H9 (cell line): ENCODE measurements at regions not wholly inside any gene's neighbourhood (a gene's known extent, or its start where the extent isn't known, plus 50 kb on each side); places are given as distances from the start of the nearest gene placed in this dataset.

Experiments
- DNase-seq: peaks from one replicate; pipeline ENCODE4 v3.0.0-alpha.2; 2017
- H2AFZ ChIP-seq: one replicate; pipeline ENCODE4 v1.6.1; 2013; ENCODE audit warnings: mild to moderate bottlenecking, low read length, control low read depth, moderate library complexity
- H2AK5ac ChIP-seq: 2 replicates; pipeline ENCODE4 v1.6.1; 2013; ENCODE audit warnings: low read length, control low read depth, mixed read lengths; ENCODE audit not compliant: insufficient read length
- H2BK120ac ChIP-seq: one replicate; pipeline ENCODE4 v1.6.1; 2013; ENCODE audit warnings: low read depth, mild to moderate bottlenecking, low read length, control low read depth, inconsistent platforms; ENCODE audit not compliant: poor library complexity, severe bottlenecking
- H2BK12ac ChIP-seq: 2 replicates; pipeline ENCODE4 v1.6.1; 2013; ENCODE audit warnings: low read length, control low read depth, mixed read lengths, low read depth; ENCODE audit not compliant: insufficient read length
- H2BK15ac ChIP-seq: 2 replicates; pipeline ENCODE4 v1.6.1; 2013; ENCODE audit warnings: low read depth, low read length, control low read depth
- H2BK20ac ChIP-seq: one replicate; pipeline ENCODE4 v1.6.1; 2013; ENCODE audit warnings: low read depth, mild to moderate bottlenecking, low read length, control low read depth, inconsistent platforms; ENCODE audit not compliant: poor library complexity, severe bottlenecking
- H2BK5ac ChIP-seq: 2 replicates; pipeline ENCODE4 v1.6.1; 2013; ENCODE audit warnings: low read length, control low read depth, mixed read lengths; ENCODE audit not compliant: insufficient read length
- H3K14ac ChIP-seq: 2 replicates; pipeline ENCODE4 v1.6.1; 2013; ENCODE audit warnings: low read length, control low read depth; ENCODE audit not compliant: insufficient read depth
- H3K18ac ChIP-seq: 2 replicates; pipeline ENCODE4 v1.6.1; 2013; ENCODE audit warnings: low read depth, mild to moderate bottlenecking, mixed read lengths, low read length, control low read depth; ENCODE audit not compliant: insufficient read length
- H3K23ac ChIP-seq: 2 replicates; pipeline ENCODE4 v1.6.1; 2013; ENCODE audit warnings: low read length, control low read depth, mixed read lengths, low read depth; ENCODE audit not compliant: insufficient read length
- H3K23me2 ChIP-seq: 2 replicates; pipeline ENCODE4 v1.6.1; 2013; ENCODE audit warnings: low read depth, mild to moderate bottlenecking, mixed read lengths, low read length, control low read depth; ENCODE audit not compliant: insufficient read length, poor library complexity, severe bottlenecking
- H3K27ac ChIP-seq: 2 replicates; pipeline ENCODE4 v1.5.1; 2013; ENCODE audit warnings: low read length, control low read depth, mixed read lengths, low read depth; ENCODE audit not compliant: insufficient read length
- H3K27me3 ChIP-seq: 2 replicates; pipeline ENCODE4 v1.6.1; 2013; ENCODE audit warnings: low read length, control low read depth, inconsistent platforms; ENCODE audit not compliant: insufficient read depth
- H3K4ac ChIP-seq: 2 replicates; pipeline ENCODE4 v1.6.1; 2013; ENCODE audit warnings: low read depth, mild to moderate bottlenecking, control low read depth, inconsistent platforms, low read length, moderate library complexity
- H3K4me1 ChIP-seq: 2 replicates; pipeline ENCODE4 v1.6.1; 2013; ENCODE audit warnings: low read length, control low read depth, inconsistent platforms; ENCODE audit not compliant: insufficient read depth
- H3K4me2 ChIP-seq: 2 replicates; pipeline ENCODE4 v1.6.1; 2013; ENCODE audit warnings: low read length, control low read depth, mixed read lengths; ENCODE audit not compliant: insufficient read length, insufficient read depth
- H3K56ac ChIP-seq: 2 replicates; pipeline ENCODE4 v1.6.1; 2013; ENCODE audit warnings: low read depth, mild to moderate bottlenecking, mixed read lengths, low read length, control low read depth; ENCODE audit not compliant: insufficient read length
- H3K79me1 ChIP-seq: 2 replicates; pipeline ENCODE4 v1.6.1; 2013; ENCODE audit warnings: low read depth, mild to moderate bottlenecking, moderate library complexity, low read length, control low read depth, inconsistent platforms; ENCODE audit not compliant: insufficient read depth, poor library complexity, severe bottlenecking
- H3K79me2 ChIP-seq: 2 replicates; pipeline ENCODE4 v1.6.1; 2013; ENCODE audit warnings: low read length, control low read depth, inconsistent platforms; ENCODE audit not compliant: insufficient read depth
- H3K9ac ChIP-seq: 2 replicates; pipeline ENCODE4 v1.6.1; 2013; ENCODE audit warnings: low read length, control low read depth, mixed read lengths; ENCODE audit not compliant: insufficient read length; ENCODE audit errors: extremely low read depth
- H3K9me3 ChIP-seq: one replicate; pipeline ENCODE4 v1.6.1; 2013; ENCODE audit warnings: low read depth, low read length, inconsistent platforms; ENCODE audit not compliant: control insufficient read depth
- H3T11ph ChIP-seq: one replicate; pipeline ENCODE4 v1.6.1; 2013; ENCODE audit warnings: mild to moderate bottlenecking, low read length, control low read depth, inconsistent platforms
- H4K20me1 ChIP-seq: one replicate; pipeline ENCODE4 v1.6.1; 2013; ENCODE audit not compliant: control insufficient read depth, insufficient read length, insufficient read depth
- H4K5ac ChIP-seq: 2 replicates; pipeline ENCODE4 v1.6.1; 2013; ENCODE audit warnings: low read depth, mild to moderate bottlenecking, mixed read lengths, low read length, control low read depth; ENCODE audit not compliant: insufficient read length
- H4K8ac ChIP-seq: replicated peaks from 2 replicates; pipeline ENCODE4 v1.6.1; 2013; ENCODE audit warnings: low read length, control low read depth, mixed read lengths, low read depth; ENCODE audit not compliant: insufficient read length
- H4K91ac ChIP-seq: 2 replicates; pipeline ENCODE4 v1.6.1; 2013; ENCODE audit warnings: low read depth, mild to moderate bottlenecking, moderate library complexity, mixed read lengths, low read length, control low read depth; ENCODE audit not compliant: insufficient read length
- H3K27ac Mint-ChIP-seq, 3 experiments: 2 replicates in 2 of 3; 3 replicates in 1 of 3; pipeline ENCODE4 v1.8.0; 2020 to 2021; ENCODE audit warnings: mixed read lengths in 3 of 3, mild to moderate bottlenecking in 1 of 3, moderate library complexity in 1 of 3
- H3K27me3 Mint-ChIP-seq: 2 replicates; pipeline ENCODE4 v1.8.0; 2021; ENCODE audit warnings: low read depth, mild to moderate bottlenecking, moderate library complexity, mixed read lengths
- H3K36me3 Mint-ChIP-seq, 3 experiments: 2 replicates in 2 of 3; 3 replicates in 1 of 3; pipeline ENCODE4 v1.8.0; 2020 to 2021; ENCODE audit warnings: low read depth in 3 of 3, mixed read lengths in 3 of 3; ENCODE audit not compliant: insufficient read depth in 1 of 3
- H3K4me1 Mint-ChIP-seq, 2 experiments: 2 replicates each; pipeline ENCODE4 v1.8.0; 2020; ENCODE audit warnings: mixed read lengths in 2 of 2
- H3K4me3 Mint-ChIP-seq, 2 experiments: 2 replicates in 1 of 2; 3 replicates in 1 of 2; pipeline ENCODE4 v1.8.0; 2020 to 2021; ENCODE audit warnings: mild to moderate bottlenecking in 2 of 2, mixed read lengths in 2 of 2, moderate library complexity in 1 of 2
- H3K9me3 Mint-ChIP-seq, 2 experiments: 2 replicates in 1 of 2; 3 replicates in 1 of 2; pipeline ENCODE4 v1.8.0; 2020; ENCODE audit warnings: mild to moderate bottlenecking in 2 of 2, mixed read lengths in 2 of 2, moderate library complexity in 1 of 2
- WGBS: extraction: QIAGEN DNeasy Blood & Tissue Kit; methylation state at CpG from one replicate; pipeline ENCODE4 v1.1.7; 2013; ENCODE audit warnings: missing lambda C conversion rate, low lambda C conversion rate, mixed read lengths; ENCODE audit not compliant: insufficient read length; ENCODE audit errors: extremely low coverage; 5-methylcytosine and 5-hydroxymethylcytosine counted together
- TF ChIP-seq, protein P1 (sequence below): fragments of 200-600 bp; sonication (generic); conservative IDR thresholded peaks from 3 replicates; pipeline ENCODE4 v1.8.0; 2021; ENCODE audit warnings: antibody characterized with exemption, mild to moderate bottlenecking

DNA sequence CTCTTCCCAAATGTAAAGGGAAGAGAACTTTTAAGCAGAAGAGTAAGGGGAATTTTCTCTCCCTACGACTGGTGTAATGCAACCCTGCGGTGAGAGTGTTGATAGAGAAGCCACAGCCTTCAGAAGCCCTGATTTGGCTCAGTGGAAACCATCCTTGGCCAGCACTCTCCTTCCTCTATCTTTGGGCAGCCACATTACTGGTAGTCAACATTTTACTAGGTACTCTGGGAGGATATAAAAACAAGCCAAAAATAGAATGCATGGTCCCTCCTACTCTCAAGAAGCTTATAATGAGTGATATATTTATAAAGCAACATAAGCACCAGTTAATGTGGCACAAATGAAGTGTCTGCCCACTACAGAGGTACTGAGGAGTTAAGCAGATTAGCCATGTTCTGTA is 201.8 kb upstream of the NCAM1 start:
- Histone ChIP-seq H3K23me2 (no peaks in the 10 kb centered on the region), H2BK20ac (no peak overlapping the region), H3K79me1 (no peaks in the 10 kb centered on the region), H2BK120ac (no peak overlapping the region), H3K14ac (no peak overlapping the region), H3K27ac (no peak overlapping the region), H3K56ac (no peak overlapping the region), H2BK12ac (no peak overlapping the region), H4K5ac (no peak overlapping the region), H2AFZ (no peak overlapping the region), H3K27me3 (no peaks in the 10 kb centered on the region), H3K79me2 (no peaks in the 10 kb centered on the region), H3K18ac (no peak overlapping the region), H2AK5ac (no peak overlapping the region), H3K4me2 (no peak overlapping the region), H2BK15ac (no peak overlapping the region), H3K4me1 (no peaks in the 10 kb centered on the region), H3K4ac (no peak overlapping the region), H3K9me3 (no peaks in the 10 kb centered on the region), H3T11ph (no peak overlapping the region), H3K23ac (no peak overlapping the region), H4K91ac (no peak overlapping the region), H4K8ac (no peak overlapping the region), H4K20me1 (no peaks in the 10 kb centered on the region), H2BK5ac (no peak overlapping the region), H3K9ac (no peak overlapping the region)
- Mint-ChIP-seq H3K4me3 (no peak overlapping the region), H3K27ac (no peak overlapping the region; a peak in 1 of 7 replicates), H3K9me3 (no peaks in the 10 kb centered on the region), H3K4me1 (0 out of 4 replicates have a peak, but pooled peaks cover 0 to 3% of the 10 kb centered on the region in 2 experiments), H3K36me3 (no peaks in the 10 kb centered on the region), H3K27me3 (no peaks in the 10 kb centered on the region)
- no CpG with 5 or more reads among the region's 2 CpGs for WGBS
- no peak for DNase-seq
- TF ChIP-seq, protein P1, sequence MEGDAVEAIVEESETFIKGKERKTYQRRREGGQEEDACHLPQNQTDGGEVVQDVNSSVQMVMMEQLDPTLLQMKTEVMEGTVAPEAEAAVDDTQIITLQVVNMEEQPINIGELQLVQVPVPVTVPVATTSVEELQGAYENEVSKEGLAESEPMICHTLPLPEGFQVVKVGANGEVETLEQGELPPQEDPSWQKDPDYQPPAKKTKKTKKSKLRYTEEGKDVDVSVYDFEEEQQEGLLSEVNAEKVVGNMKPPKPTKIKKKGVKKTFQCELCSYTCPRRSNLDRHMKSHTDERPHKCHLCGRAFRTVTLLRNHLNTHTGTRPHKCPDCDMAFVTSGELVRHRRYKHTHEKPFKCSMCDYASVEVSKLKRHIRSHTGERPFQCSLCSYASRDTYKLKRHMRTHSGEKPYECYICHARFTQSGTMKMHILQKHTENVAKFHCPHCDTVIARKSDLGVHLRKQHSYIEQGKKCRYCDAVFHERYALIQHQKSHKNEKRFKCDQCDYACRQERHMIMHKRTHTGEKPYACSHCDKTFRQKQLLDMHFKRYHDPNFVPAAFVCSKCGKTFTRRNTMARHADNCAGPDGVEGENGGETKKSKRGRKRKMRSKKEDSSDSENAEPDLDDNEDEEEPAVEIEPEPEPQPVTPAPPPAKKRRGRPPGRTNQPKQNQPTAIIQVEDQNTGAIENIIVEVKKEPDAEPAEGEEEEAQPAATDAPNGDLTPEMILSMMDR: no peak
